ENCODE measurements at regions not wholly inside any gene's neighbourhood (a gene's known extent, or its start where the extent isn't known, plus 50 kb on each side); places are given as distances from the start of the nearest gene placed in this dataset.

GRCh38 chr15:47640079-47640478 lies 77.2 kb upstream of the SEMA6D start:
- no peak for TF ChIP-seq POLR2A (IDR thresholded peaks at IDR 0.05)
- no peak for TF ChIP-seq CTCF (IDR thresholded peaks at IDR 0.05)

All from lower leg skin (tissue), 3 donors.